ENCODE measurements at regions not wholly inside any gene's neighbourhood (a gene's known extent, or its start where the extent isn't known, plus 50 kb on each side); places are given as distances from the start of the nearest gene placed in this dataset.

GRCh38 chr1:177573901-177574300, 396.0 kb downstream of the SEC16B start:
- no peak for DNase-seq (ENCODE audit: low read depth)

- DNase-seq (ENCODE audit: low read depth), result no peak
These were observed 398.3 kb downstream of the SEC16B start for GRCh38 chr1:177571485-177572076.

GRCh38 chr1:177571076-177571475, 398.8 kb downstream of the SEC16B start:
- DNase-seq (ENCODE audit: low read depth), result no peak

- no peak for DNase-seq (ENCODE audit: low read depth)
These were observed 398.7 kb downstream of the BRINP2 start for GRCh38 chr1:177569476-177569875.

- DNase-seq (ENCODE audit: low read depth), result no peak
These were observed 397.9 kb downstream of the BRINP2 start for GRCh38 chr1:177568622-177569021.

GRCh38 chr1:177567393-177567792, 396.6 kb downstream of the BRINP2 start:
- DNase-seq (ENCODE audit: low read depth), result no peak

- no peak for DNase-seq (ENCODE audit: low read depth)
These were observed 395.7 kb downstream of the BRINP2 start for GRCh38 chr1:177566495-177566894.

- DNase-seq (ENCODE audit: low read depth), result no peak
These were observed 390.7 kb downstream of the BRINP2 start for GRCh38 chr1:177561436-177561835.

GRCh38 chr1:177558372-177558771, 387.6 kb downstream of the BRINP2 start:
- DNase-seq (ENCODE audit: low read depth), result no peak

GRCh38 chr1:177556163-177556562, 385.4 kb downstream of the BRINP2 start:
- no peak for DNase-seq (ENCODE audit: low read depth)

- DNase-seq (ENCODE audit: low read depth), result no peak
These were observed 376.4 kb downstream of the BRINP2 start for GRCh38 chr1:177547200-177547599.

- peak; percentile 0 for DNase-seq (ENCODE audit: low read depth)
These were observed 375.6 kb downstream of the BRINP2 start for GRCh38 chr1:177546346-177546745.

- DNase-seq (ENCODE audit: low read depth), result no peak
These were observed 355.4 kb downstream of the BRINP2 start for GRCh38 chr1:177526201-177526600.

GRCh38 chr1:177525176-177525575, 354.4 kb downstream of the BRINP2 start:
- no peak for DNase-seq (ENCODE audit: low read depth)

- DNase-seq (ENCODE audit: low read depth), result no peak
These were observed 346.8 kb downstream of the BRINP2 start for GRCh38 chr1:177517546-177517945.

- no peak for DNase-seq (ENCODE audit: low read depth)
These were observed 343.4 kb downstream of the BRINP2 start for GRCh38 chr1:177514207-177514606.

GRCh38 chr1:177511036-177511435, 340.3 kb downstream of the BRINP2 start:
- no peak for DNase-seq (ENCODE audit: low read depth)

GRCh38 chr1:177505905-177506590, 335.3 kb downstream of the BRINP2 start:
- peak; percentile 29 for DNase-seq (ENCODE audit: low read depth)

- no peak for DNase-seq (ENCODE audit: low read depth)
These were observed 325.1 kb downstream of the BRINP2 start for GRCh38 chr1:177495878-177496277.

- no peak for DNase-seq (ENCODE audit: low read depth)
These were observed 320.0 kb downstream of the BRINP2 start for GRCh38 chr1:177490786-177491185.

- no peak for DNase-seq (ENCODE audit: low read depth)
These were observed 319.4 kb downstream of the BRINP2 start for GRCh38 chr1:177490036-177490639.

- no peak for DNase-seq (ENCODE audit: low read depth)
These were observed 318.0 kb downstream of the BRINP2 start for GRCh38 chr1:177488722-177489121.

- no peak for DNase-seq (ENCODE audit: low read depth)
These were observed 316.7 kb downstream of the BRINP2 start for GRCh38 chr1:177487481-177487880.

Data from RPMI7951 (cell line).